Skin epidermis (tissue), 12 donors: ENCODE measurements at regions not wholly inside any gene's neighbourhood (a gene's known extent, or its start where the extent isn't known, plus 50 kb on each side); places are given as distances from the start of the nearest gene placed in this dataset.

Source experiments
- H3K27ac ChIP-seq, 21 experiments: fragments of 200-600 bp; sonication (generic) in 11 of 21; one replicate each; pipeline ENCODE4 v1.5.0; 2020; ENCODE audit warnings: mild to moderate bottlenecking in 3 of 21, inconsistent platforms in 2 of 21, moderate library complexity in 2 of 21
- H3K4me3 ChIP-seq, 7 experiments: fragments of 200-600 bp; sonication (generic) in 2 of 7; one replicate each; pipeline ENCODE4 v1.5.0; 2020; ENCODE audit warnings: inconsistent platforms in 2 of 7, mild to moderate bottlenecking in 2 of 7, moderate library complexity in 1 of 7

DNA sequence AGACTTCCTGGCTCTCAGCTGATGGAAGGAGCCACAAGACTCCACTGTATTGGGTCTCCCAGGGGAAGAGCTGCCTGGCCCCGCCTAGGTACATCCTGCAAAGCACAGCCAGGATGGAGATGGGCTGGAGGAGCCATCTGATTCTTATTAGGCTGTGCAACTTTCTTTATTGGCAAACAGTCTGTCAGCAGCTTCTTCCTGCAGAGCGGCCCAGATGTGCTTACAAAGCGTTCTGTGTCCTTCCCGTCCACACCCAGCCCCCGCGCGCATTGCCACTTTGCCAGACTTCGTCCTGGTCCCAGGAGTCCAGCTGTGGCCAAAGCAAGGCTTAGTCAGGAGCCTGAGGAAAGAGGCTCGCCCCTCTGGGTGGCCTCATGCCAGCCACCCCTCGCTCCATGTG is 409.3 kb downstream of the ZNF536 start:
- no peak overlapping the region for H3K4me3 ChIP-seq
- H3K27ac ChIP-seq: no peak overlapping the region

- Histone ChIP-seq H3K27ac (peak overlapping the region in 1 of 21 experiments; percentile 37), H3K4me3 (no peak overlapping the region)
Measured at GRCh38 chr19:30781047-30781446, 408.9 kb downstream of the ZNF536 start.

- Histone ChIP-seq H3K27ac (peak overlapping the region in 2 of 21 experiments; percentile 37 to 44), H3K4me3 (no peak overlapping the region)
Measured at GRCh38 chr19:30780456-30780855, 408.3 kb downstream of the ZNF536 start.

GRCh38 chr19:30780032-30780431 is 407.8 kb downstream of the ZNF536 start:
- Histone ChIP-seq H3K4me3 (no peak overlapping the region), H3K27ac (peak overlapping the region in 2 of 21 experiments; percentile 44 to 54)

DNA sequence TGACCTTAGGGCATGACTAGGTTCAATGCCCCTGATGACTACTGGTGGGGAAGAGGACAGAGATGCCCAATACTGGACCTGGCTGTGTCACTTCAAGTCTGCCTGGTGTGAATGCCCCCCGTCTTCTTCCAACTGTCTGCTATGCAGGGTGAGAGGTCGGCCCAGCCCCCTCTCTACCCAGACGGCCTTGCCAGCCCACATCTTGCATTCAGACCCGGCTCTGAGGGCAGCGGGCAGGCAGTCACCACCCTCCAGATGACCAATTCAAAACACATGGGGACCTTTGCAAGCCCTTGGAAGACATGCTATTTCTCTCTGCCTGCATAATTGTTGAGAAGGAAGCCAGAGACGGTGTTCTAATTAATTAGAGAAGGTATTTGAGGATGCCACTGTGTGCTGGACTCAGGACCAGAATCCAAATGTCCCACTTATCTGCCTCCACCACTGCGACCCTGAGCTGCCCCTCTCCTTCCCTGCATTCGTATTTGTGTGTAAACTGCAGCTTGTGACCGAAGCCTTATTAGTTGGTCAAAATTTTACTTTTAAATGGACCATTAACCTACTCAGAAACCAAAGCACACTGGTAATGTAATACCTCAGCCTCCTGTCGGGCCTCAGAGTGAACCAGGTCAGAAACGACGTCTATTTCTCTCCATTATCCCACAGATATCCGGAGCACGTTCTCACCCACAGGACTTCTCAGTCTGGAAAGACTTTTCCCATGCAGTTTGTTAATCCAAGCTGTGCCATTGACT is 407.0 kb downstream of the ZNF536 start:
- H3K27ac ChIP-seq: peak overlapping the region in 5 of 21 experiments; percentile 1 to 54 (median 16)
- H3K4me3 ChIP-seq: no peak overlapping the region

GRCh38 chr19:30778061-30778460 is 405.9 kb downstream of the ZNF536 start:
- H3K27ac ChIP-seq: no peak overlapping the region

GRCh38 chr19:30775956-30776355 is 403.8 kb downstream of the ZNF536 start:
- Histone ChIP-seq H3K27ac (no peak overlapping the region), H3K4me3 (no peak overlapping the region)

More at GRCh38 chr19:30778061-30778460, 405.9 kb downstream of the ZNF536 start:
- no peak overlapping the region for H3K4me3 ChIP-seq

DNA sequence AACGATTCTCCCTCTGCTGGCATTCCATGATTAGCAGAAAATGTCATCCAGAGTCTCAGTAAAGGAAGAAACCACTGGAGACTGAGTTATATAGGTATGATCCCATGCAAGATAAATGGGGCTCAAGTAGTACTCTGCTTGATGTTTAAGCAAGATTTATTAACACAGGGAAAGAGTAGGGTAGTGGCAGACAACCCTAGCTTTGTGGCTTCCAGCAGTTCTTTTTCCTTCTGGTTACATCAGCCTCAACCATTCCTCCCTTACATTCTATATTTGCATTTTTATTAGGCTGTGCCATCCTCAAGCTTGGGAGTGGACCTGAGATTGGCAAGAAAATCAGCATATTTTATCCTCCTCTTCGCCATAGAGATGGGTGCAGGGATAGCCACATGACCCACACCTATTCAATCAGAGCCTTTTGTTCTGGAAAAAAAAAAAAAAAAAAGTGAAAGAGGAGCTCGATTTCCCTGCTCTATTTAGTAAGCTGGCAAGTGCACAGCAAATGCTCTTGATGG is 402.1 kb downstream of the ZNF536 start:
- Histone ChIP-seq H3K27ac (no peak overlapping the region), H3K4me3 (no peak overlapping the region)

DNA sequence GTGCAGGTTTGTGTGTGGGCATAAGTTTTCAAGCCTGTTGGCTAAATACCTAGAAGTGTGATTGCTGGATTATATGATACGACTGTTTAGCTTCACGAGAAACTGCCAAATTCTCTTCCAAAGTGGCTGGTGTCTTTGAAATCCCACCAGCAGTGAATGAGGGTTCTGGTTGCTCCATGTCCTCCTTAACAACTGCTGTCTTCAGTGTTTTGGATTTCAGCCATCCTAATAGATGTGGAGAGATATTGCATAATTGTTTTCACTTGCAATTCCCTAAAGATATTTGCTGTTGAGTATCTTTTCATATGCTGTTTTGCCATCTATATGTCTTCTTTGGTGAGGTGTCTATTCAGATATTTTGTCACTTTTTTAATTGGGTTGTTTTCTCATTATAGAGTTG is 390.5 kb downstream of the ZNF536 start:
- Histone ChIP-seq H3K27ac (no peak overlapping the region), H3K4me3 (no peak overlapping the region)

DNA sequence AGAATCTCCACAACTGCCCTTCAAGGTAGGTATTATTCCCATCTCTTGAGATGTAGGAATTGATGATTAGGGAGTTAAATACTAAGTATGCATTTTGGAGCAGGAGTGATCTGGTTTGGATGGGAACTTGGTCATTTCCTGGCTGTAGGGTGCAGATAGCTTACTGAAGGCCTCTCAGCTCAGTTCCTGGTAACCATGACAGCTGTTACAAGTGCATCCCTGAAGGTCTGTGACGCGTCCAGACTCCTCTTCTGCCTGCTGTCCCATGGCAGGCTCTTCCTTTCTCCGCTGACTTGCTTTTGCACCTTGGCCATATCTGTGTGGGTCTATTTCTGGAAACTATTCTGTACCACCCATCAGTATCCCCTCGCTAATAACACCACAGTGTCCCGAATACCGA is 387.8 kb downstream of the ZNF536 start:
- Histone ChIP-seq H3K4me3 (no peak overlapping the region), H3K27ac (no peak overlapping the region)

DNA sequence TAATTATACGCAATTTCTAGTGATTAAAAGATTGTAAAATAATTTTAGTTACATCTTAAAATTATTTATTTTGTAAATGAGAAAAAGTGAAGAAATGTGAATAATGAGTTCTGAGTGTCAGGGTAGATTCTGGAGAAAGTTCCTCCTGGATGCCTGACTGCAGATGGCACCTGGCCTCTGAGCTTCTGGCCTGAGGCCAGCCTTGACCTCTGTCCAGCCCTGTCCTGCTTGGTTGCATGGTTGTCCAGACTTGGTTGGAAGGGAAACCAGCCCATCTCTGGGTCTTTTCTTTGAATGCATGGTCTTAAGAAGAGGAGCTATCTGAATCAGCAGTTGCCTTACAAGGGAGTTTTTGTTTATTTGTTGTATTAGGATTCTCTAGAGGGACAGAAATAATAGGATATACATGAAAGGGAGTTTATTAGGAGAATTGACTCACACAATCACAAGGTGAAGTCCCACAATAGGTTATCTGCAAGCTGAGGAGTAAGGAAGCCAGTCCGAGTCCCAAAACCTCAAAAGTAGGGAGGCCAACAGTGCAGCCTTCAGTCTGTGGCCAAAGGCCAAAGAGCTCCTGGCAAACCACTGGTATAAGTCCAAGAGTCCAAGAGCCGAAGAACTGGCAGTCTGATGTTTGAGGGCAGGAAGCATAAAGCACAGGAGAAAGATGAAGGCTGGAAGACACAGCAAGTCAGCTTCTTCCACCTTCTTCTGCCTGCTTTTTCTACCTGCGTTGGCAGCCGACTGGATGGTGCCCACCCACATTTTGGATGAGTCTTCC is 385.8 kb downstream of the ZNF536 start:
- H3K4me3 ChIP-seq: no peak overlapping the region
- H3K27ac ChIP-seq: no peak overlapping the region

- no peak overlapping the region for H3K27ac ChIP-seq
Measured at GRCh38 chr19:30757104-30757836, 385.1 kb downstream of the ZNF536 start.

DNA sequence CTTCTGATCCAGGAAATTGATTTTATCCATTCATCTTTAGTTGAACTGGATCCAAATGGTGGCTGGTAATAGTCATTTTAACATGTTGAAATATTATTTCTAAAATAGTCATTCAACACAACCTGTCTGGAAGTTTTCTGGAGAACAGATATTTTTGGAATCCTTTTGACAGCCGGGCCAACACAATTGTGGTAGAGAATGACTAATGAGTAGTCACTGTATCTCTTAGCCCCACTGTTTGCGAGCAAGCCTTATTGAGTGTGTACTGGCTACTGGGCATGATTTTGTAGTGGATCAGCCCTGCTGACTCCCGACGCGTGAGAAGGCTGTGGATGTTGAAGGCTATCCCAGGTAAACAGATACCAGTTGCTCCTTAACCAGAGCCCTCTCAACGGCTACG is 383.4 kb downstream of the ZNF536 start:
- no peak overlapping the region for H3K27ac ChIP-seq
- no peak overlapping the region for H3K4me3 ChIP-seq

More at GRCh38 chr19:30757104-30757836, 385.1 kb downstream of the ZNF536 start:
- H3K4me3 ChIP-seq: no peak overlapping the region

DNA sequence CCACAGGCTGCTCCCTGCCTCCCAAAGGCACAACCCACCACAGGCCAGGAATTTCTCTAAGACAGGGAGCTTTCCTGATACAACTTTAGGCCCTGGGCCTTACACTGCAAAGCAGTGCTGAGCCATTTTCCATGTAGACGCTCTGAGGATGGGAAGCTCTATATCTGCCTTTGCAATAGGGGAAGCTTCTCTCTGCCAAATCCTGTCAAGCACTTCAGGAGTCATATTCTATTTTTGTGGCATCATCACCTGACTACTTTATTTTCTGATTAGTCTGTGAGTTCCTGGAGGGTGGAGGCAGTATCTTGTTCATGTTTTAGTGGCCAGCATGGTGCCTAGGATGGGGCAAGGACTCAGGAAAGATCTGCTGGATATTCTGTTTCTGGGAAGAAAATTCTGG is 382.0 kb downstream of the ZNF536 start:
- no peak overlapping the region for H3K27ac ChIP-seq
- H3K4me3 ChIP-seq: no peak overlapping the region

DNA sequence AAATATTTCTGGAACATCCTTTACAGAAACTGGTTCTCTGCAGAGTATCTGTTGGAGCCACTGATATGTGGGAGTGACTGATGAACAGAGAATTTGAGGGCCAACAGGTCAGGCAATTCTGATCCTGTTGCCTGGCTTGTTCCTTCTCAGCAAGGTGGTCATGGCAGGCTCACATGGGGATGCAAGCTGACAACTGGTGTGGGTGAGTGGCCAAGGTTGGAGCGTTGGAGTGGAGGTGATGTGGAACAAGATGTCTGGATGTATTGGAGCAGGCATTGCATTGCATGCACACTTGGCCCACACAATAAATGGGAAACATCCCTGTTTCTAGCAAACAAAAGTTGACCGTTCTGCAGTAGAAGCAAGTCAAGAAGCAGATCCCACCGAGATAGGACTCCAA is 380.7 kb downstream of the ZNF536 start:
- no peak overlapping the region for H3K4me3 ChIP-seq
- no peak overlapping the region for H3K27ac ChIP-seq

- no peak overlapping the region for H3K27ac ChIP-seq
- no peak overlapping the region for H3K4me3 ChIP-seq
Measured at GRCh38 chr19:30752201-30752600, 380.0 kb downstream of the ZNF536 start.

GRCh38 chr19:30745476-30745985 is 373.3 kb downstream of the ZNF536 start:
- Histone ChIP-seq H3K27ac (no peak overlapping the region), H3K4me3 (no peak overlapping the region)

DNA sequence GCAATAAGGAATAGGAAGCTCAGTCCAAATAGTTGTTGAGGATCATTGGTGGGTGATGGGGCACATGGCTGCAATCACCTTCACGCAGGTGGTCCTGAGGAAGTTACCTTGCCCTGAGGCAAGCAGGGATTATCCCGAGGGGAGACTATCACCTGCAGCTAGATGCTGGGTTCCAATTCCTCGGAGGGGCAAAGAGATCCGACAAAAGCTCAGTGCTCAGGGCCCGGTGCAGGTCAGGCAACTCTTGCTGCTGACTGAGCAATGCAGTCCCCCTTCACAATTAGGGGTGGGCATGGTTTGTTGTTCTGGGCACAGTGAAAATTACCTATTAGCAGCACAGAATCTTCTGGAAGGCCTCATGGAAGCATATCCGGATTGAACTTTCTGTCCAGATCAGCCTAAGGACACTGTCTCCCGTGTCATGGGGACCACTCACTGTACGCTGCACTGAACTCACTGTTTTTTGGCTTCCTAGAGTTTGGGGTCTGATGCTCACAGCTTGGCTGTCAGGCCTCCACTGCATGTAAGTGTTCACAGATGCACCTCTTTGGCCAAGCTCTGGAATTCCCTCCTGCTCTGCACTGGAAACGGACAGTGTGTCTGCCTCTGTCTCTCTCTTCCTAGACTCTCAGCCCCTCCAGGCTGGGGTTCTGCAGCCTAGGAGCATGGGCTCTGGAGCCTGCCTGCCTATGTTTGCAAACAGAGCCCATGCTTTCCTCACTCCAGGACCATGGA is 372.7 kb downstream of the ZNF536 start:
- Histone ChIP-seq H3K4me3 (no peak overlapping the region), H3K27ac (no peak overlapping the region)

- Histone ChIP-seq H3K4me3 (no peak overlapping the region), H3K27ac (no peak overlapping the region)
Measured at GRCh38 chr19:30743702-30744101, 371.5 kb downstream of the ZNF536 start.
